ENCODE measurements at regions not wholly inside any gene's neighbourhood (a gene's known extent, or its start where the extent isn't known, plus 50 kb on each side); places are given as distances from the start of the nearest gene placed in this dataset.
A peak's percentile ranks its signal among the peaks of the same experiment; 100 is the strongest.

- DNase-seq (ENCODE audit: low read depth) = no peak
These were observed 220.0 kb upstream of the CNR1 start for GRCh38 chr6:88386167-88386566.

GRCh38 chr6:88383183-88383582 lies 217.0 kb upstream of the CNR1 start:
- DNase-seq (ENCODE audit: low read depth) = no peak

GRCh38 chr6:88381289-88381642 lies 215.1 kb upstream of the CNR1 start:
- DNase-seq (ENCODE audit: low read depth) = no peak

GRCh38 chr6:88380618-88381288 lies 214.6 kb upstream of the CNR1 start:
- DNase-seq (ENCODE audit: low read depth) = peak; percentile 48

- DNase-seq (ENCODE audit: low read depth) = peak; percentile 93
These were observed 213.9 kb upstream of the CNR1 start for GRCh38 chr6:88380083-88380482.

GRCh38 chr6:88378639-88379038 lies 212.5 kb upstream of the CNR1 start:
- DNase-seq (ENCODE audit: low read depth) = no peak

GRCh38 chr6:88377976-88378568 lies 211.9 kb upstream of the CNR1 start:
- no peak for DNase-seq (ENCODE audit: low read depth)

- peak; percentile 82 for DNase-seq (ENCODE audit: low read depth)
These were observed 210.7 kb upstream of the CNR1 start for GRCh38 chr6:88376768-88377387.

GRCh38 chr6:88376197-88376596 lies 210.1 kb upstream of the CNR1 start:
- no peak for DNase-seq (ENCODE audit: low read depth)

GRCh38 chr6:88374553-88374952 lies 208.4 kb upstream of the CNR1 start:
- DNase-seq (ENCODE audit: low read depth) = no peak

GRCh38 chr6:88371480-88371879 lies 205.3 kb upstream of the CNR1 start:
- DNase-seq (ENCODE audit: low read depth) = no peak

- no peak for DNase-seq (ENCODE audit: low read depth)
These were observed 204.1 kb upstream of the CNR1 start for GRCh38 chr6:88370127-88370710.

GRCh38 chr6:88369262-88369661 lies 203.1 kb upstream of the CNR1 start:
- no peak for DNase-seq (ENCODE audit: low read depth)

GRCh38 chr6:88368071-88368787 lies 202.1 kb upstream of the CNR1 start:
- DNase-seq (ENCODE audit: low read depth) = peak; percentile 48

GRCh38 chr6:88367248-88367647 lies 201.1 kb upstream of the CNR1 start:
- DNase-seq (ENCODE audit: low read depth) = peak; percentile 3

- DNase-seq (ENCODE audit: low read depth) = no peak
These were observed 200.5 kb upstream of the CNR1 start for GRCh38 chr6:88366672-88367071.

- no peak for DNase-seq (ENCODE audit: low read depth)
These were observed 199.5 kb upstream of the CNR1 start for GRCh38 chr6:88365656-88366055.

- DNase-seq (ENCODE audit: low read depth) = no peak
These were observed 199.1 kb upstream of the CNR1 start for GRCh38 chr6:88365230-88365629.

GRCh38 chr6:88361754-88362153 lies 195.6 kb upstream of the CNR1 start:
- no peak for DNase-seq (ENCODE audit: low read depth)

- no peak for DNase-seq (ENCODE audit: low read depth)
These were observed 195.2 kb upstream of the CNR1 start for GRCh38 chr6:88361298-88361697.

GRCh38 chr6:88360203-88360797 lies 194.2 kb upstream of the CNR1 start:
- peak; percentile 82 for DNase-seq (ENCODE audit: low read depth)

Data from HT1080 (cell line).